ENCODE measurements at regions not wholly inside any gene's neighbourhood (a gene's known extent, or its start where the extent isn't known, plus 50 kb on each side); places are given as distances from the start of the nearest gene placed in this dataset.

- no peaks in the 10 kb centered on the region for H3K4me1 ChIP-seq
- H3K9me3 ChIP-seq = no peaks in the 10 kb centered on the region
- TF ChIP-seq POLR2A (IDR thresholded peaks at IDR 0.05) (no peak), POLR2AphosphoS5 (IDR thresholded peaks at IDR 0.05) (no peak), CTCF (IDR thresholded peaks at IDR 0.05 in 8 of 11, conservative IDR thresholded peaks at IDR 0.05 in 3 of 11) (no peak)
- no peak for DNase-seq
- intact Hi-C loops (cut with DNase I; ENCODE audit: low total_unique reads) = no loop called here
- 60 to 85% (median 69%) methylated on average over 2 of the region's 2 CpGs for WGBS, 5 donors
- H3K4me3 ChIP-seq = no peak overlapping the region
- H3K36me3 ChIP-seq = no peaks in the 10 kb centered on the region
- no peaks in the 10 kb centered on the region for H3K27me3 ChIP-seq (replicated peaks in 1 of 7)
- H3K27ac ChIP-seq = no peak overlapping the region
These were observed 304.3 kb downstream of the CDCA7 start for GRCh38 chr2:173658946-173659371.

- H3K27me3 ChIP-seq (replicated peaks in 1 of 7) = no peaks in the 10 kb centered on the region
- DNase-seq = no peak
- no peak for TF ChIP-seq POLR2A (IDR thresholded peaks at IDR 0.05)
- TF ChIP-seq CTCF (IDR thresholded peaks at IDR 0.05 in 8 of 11, conservative IDR thresholded peaks at IDR 0.05 in 3 of 11) = no peak
- no peak for TF ChIP-seq POLR2AphosphoS5 (IDR thresholded peaks at IDR 0.05)
- intact Hi-C loops (cut with DNase I; ENCODE audit: low total_unique reads) = no loop called here
- no peaks in the 10 kb centered on the region for H3K4me1 ChIP-seq
- WGBS, 5 donors = 89 to 91% (median 89%) methylated on average over 8 of the region's 8 CpGs
- no peaks in the 10 kb centered on the region for H3K9me3 ChIP-seq
- no peaks in the 10 kb centered on the region for H3K36me3 ChIP-seq
- no peak overlapping the region for H3K4me3 ChIP-seq
- H3K27ac ChIP-seq = no peak overlapping the region
These were observed 304.8 kb downstream of the CDCA7 start for GRCh38 chr2:173659509-173659908.

GRCh38 chr2:173661586-173661985, 303.6 kb downstream of the SP3 start:
- intact Hi-C loops (cut with DNase I; ENCODE audit: low total_unique reads) = no loop called here
- WGBS, 5 donors = 79 to 86% (median 86%) methylated on average over 2 of the region's 2 CpGs
- Histone ChIP-seq H3K27ac (no peak overlapping the region), H3K4me3 (no peak overlapping the region), H3K9me3 (no peaks in the 10 kb centered on the region), H3K27me3 (replicated peaks in 1 of 7) (no peaks in the 10 kb centered on the region), H3K4me1 (no peaks in the 10 kb centered on the region), H3K36me3 (no peaks in the 10 kb centered on the region)
- TF ChIP-seq CTCF (IDR thresholded peaks at IDR 0.05 in 8 of 11, conservative IDR thresholded peaks at IDR 0.05 in 3 of 11) (no peak), POLR2AphosphoS5 (IDR thresholded peaks at IDR 0.05) (no peak)
- no peak for DNase-seq

GRCh38 chr2:173663353-173663752, 301.8 kb downstream of the SP3 start:
- no peak for TF ChIP-seq POLR2AphosphoS5 (IDR thresholded peaks at IDR 0.05)
- TF ChIP-seq POLR2A (IDR thresholded peaks at IDR 0.05) = no peak
- no peak for TF ChIP-seq CTCF (IDR thresholded peaks at IDR 0.05 in 8 of 11, conservative IDR thresholded peaks at IDR 0.05 in 3 of 11)
- WGBS, 5 donors = 73 to 86% (median 81%) methylated on average over 2 to 4 of the region's 4 CpGs
- Histone ChIP-seq H3K4me3 (no peak overlapping the region), H3K27me3 (replicated peaks in 1 of 7) (no peaks in the 10 kb centered on the region), H3K4me1 (no peaks in the 10 kb centered on the region), H3K36me3 (no peaks in the 10 kb centered on the region), H3K9me3 (no peaks in the 10 kb centered on the region), H3K27ac (no peak overlapping the region)
- intact Hi-C loops (cut with DNase I; ENCODE audit: low total_unique reads) = no loop called here
- DNase-seq = no peak
